H1 (cell line): ENCODE measurements at regions not wholly inside any gene's neighbourhood (a gene's known extent, or its start where the extent isn't known, plus 50 kb on each side); places are given as distances from the start of the nearest gene placed in this dataset.

Source experiments
- CTCF ChIA-PET: fragments of 300-600 bp; sonication (Branson Sonifier 250); formaldehyde crosslinking; loops from one replicate; lab custom pipeline; 2021; ENCODE audit not compliant: partially characterized antibody; lab: Charles Lee
- POLR2A ChIA-PET: fragments of 300-600 bp; sonication (Branson Sonifier 250); formaldehyde crosslinking; loops from one replicate; lab custom pipeline; 2021; ENCODE audit warnings: inconsistent platforms; ENCODE audit not compliant: partially characterized antibody; lab: Charles Lee
- DNase-seq, 2 experiments: peaks; one replicate each; pipeline versions ENCODE4 v3.0.0 to v3.0.0-alpha.2; 2010 to 2022; ENCODE audit warnings: low spot score in 2 of 2, low read depth in 1 of 2, mixed read lengths in 1 of 2
- FAIRE-seq: peaks from 2 replicates; lab custom pipeline; 2011; peaks lifted over from hg19 to GRCh38; lab: Jason Lieb, UNC
- H2AFZ ChIP-seq: 2 replicates; pipeline ENCODE4 v1.8.1; 2012; ENCODE audit warnings: low read length, inconsistent platforms
- H2AK5ac ChIP-seq: 2 replicates; pipeline ENCODE4 v1.6.1; 2013; ENCODE audit warnings: low read depth, low read length
- H2BK120ac ChIP-seq: replicated peaks from 2 replicates; pipeline ENCODE3; 2013; ENCODE audit warnings: low read depth, low read length, inconsistent platforms
- H2BK12ac ChIP-seq: 2 replicates; pipeline ENCODE4 v1.6.1; 2013; ENCODE audit warnings: low read depth, low read length
- H2BK15ac ChIP-seq: 2 replicates; pipeline ENCODE4 v1.6.1; 2013; ENCODE audit warnings: low read length
- H2BK20ac ChIP-seq: 2 replicates; pipeline ENCODE4 v1.6.1; 2013; ENCODE audit warnings: low read length
- H2BK5ac ChIP-seq: 2 replicates; pipeline ENCODE4 v1.6.1; 2013; ENCODE audit warnings: low read depth, low read length
- H3K14ac ChIP-seq: 2 replicates; pipeline ENCODE4 v1.6.1; 2013; ENCODE audit warnings: inconsistent platforms; ENCODE audit not compliant: insufficient read length
- H3K18ac ChIP-seq: 2 replicates; pipeline ENCODE4 v1.6.1; 2013; ENCODE audit warnings: low read length; ENCODE audit errors: extremely low read depth
- H3K23ac ChIP-seq: 2 replicates; pipeline ENCODE4 v1.6.1; 2013; ENCODE audit warnings: inconsistent platforms; ENCODE audit not compliant: insufficient read length
- H3K23me2 ChIP-seq: 2 replicates; pipeline ENCODE4 v1.6.1; 2013; ENCODE audit warnings: low read depth, low read length
- H3K27ac ChIP-seq: 2 replicates; pipeline ENCODE4 v1.6.1; 2011; ENCODE audit warnings: low read depth, low read length, inconsistent platforms
- H3K27me3 ChIP-seq, 4 experiments: replicated peaks in 1 of 4; 1 replicate in 1 of 4; 2 replicates in 3 of 4; pipeline versions ENCODE4 v1.6.1 to v1.8.1; 2011 to 2013; ENCODE audit warnings: low read length in 3 of 4, mild to moderate bottlenecking in 3 of 4, inconsistent platforms in 2 of 4, mixed read lengths in 2 of 4, moderate library complexity in 1 of 4; ENCODE audit not compliant: control insufficient read depth in 3 of 4, insufficient read depth in 3 of 4; ENCODE audit errors: extremely low read depth in 1 of 4
- H3K36me3 ChIP-seq, 4 experiments: 2 replicates each; pipeline versions ENCODE4 v1.6.1 to v1.8.1; 2011 to 2013; ENCODE audit warnings: mild to moderate bottlenecking in 4 of 4, low read length in 3 of 4, moderate library complexity in 2 of 4, control low read depth in 1 of 4, inconsistent platforms in 1 of 4; ENCODE audit not compliant: insufficient read depth in 4 of 4, control insufficient read depth in 2 of 4
- H3K4ac ChIP-seq: replicated peaks from 2 replicates; pipeline ENCODE3; 2013; ENCODE audit warnings: low read length, low read depth, mixed read lengths, inconsistent platforms; ENCODE audit not compliant: insufficient read length
- H3K4me1 ChIP-seq, 4 experiments: replicated peaks in 1 of 4; 1 replicate in 1 of 4; 2 replicates in 3 of 4; pipeline versions ENCODE4 v1.6.1 to v1.8.1; 2011 to 2013; ENCODE audit warnings: low read length in 3 of 4, inconsistent platforms in 2 of 4, mixed read lengths in 1 of 4; ENCODE audit not compliant: insufficient read depth in 4 of 4, control insufficient read depth in 3 of 4
- H3K4me2 ChIP-seq, 2 experiments: 2 replicates each; pipeline versions ENCODE4 v1.6.1 to v1.8.1; 2011 to 2013; ENCODE audit warnings: low read depth in 2 of 2, low read length in 2 of 2, control low read depth in 1 of 2, inconsistent platforms in 1 of 2, mild to moderate bottlenecking in 1 of 2; ENCODE audit not compliant: insufficient read depth in 1 of 2
- H3K4me3 ChIP-seq, 4 experiments: fragments of 200-600, 300-600 bp in 1 of 4; sonication (generic), shearing (Covaris generic), sonication (Bioruptor Twin) in 1 of 4; 2 replicates each; pipeline versions ENCODE4 v1.5.1 to v1.8.1; 2011 to 2016; ENCODE audit warnings: low read length in 4 of 4, low read depth in 3 of 4, control low read depth in 2 of 4, inconsistent platforms in 2 of 4, mild to moderate bottlenecking in 2 of 4, mixed read lengths in 1 of 4, moderate library complexity in 1 of 4; ENCODE audit not compliant: insufficient read depth in 2 of 4; ENCODE audit errors: extremely low read depth in 1 of 4
- H3K56ac ChIP-seq: replicated peaks from 2 replicates; pipeline ENCODE3; 2013; ENCODE audit warnings: low read depth, mild to moderate bottlenecking, mixed read lengths, low read length, inconsistent platforms; ENCODE audit not compliant: insufficient read length
- H3K79me1 ChIP-seq: 2 replicates; pipeline ENCODE4 v1.6.1; 2013; ENCODE audit warnings: low read depth, low read length, control low read depth
- H3K79me2 ChIP-seq, 2 experiments: 2 replicates each; pipeline versions ENCODE4 v1.6.1 to v1.8.1; 2012 to 2013; ENCODE audit warnings: low read length in 2 of 2, mild to moderate bottlenecking in 2 of 2, inconsistent platforms in 1 of 2; ENCODE audit not compliant: insufficient read depth in 2 of 2, control insufficient read depth in 1 of 2
- H3K9ac ChIP-seq, 4 experiments: replicated peaks in 1 of 4; 1 replicate in 1 of 4; 2 replicates in 3 of 4; pipeline versions ENCODE4 v1.6.1 to v1.8.1; 2011 to 2013; ENCODE audit warnings: low read depth in 3 of 4, low read length in 3 of 4, control low read depth in 2 of 4, mild to moderate bottlenecking in 2 of 4, moderate library complexity in 2 of 4, inconsistent platforms in 1 of 4; ENCODE audit errors: extremely low read depth in 1 of 4
- H3K9me3 ChIP-seq, 2 experiments: 2 replicates each; pipeline versions ENCODE4 v1.6.1 to v1.8.1; 2012 to 2013; ENCODE audit warnings: mild to moderate bottlenecking in 2 of 2, moderate library complexity in 2 of 2, control low read depth in 1 of 2, inconsistent platforms in 1 of 2, low read depth in 1 of 2, low read length in 1 of 2, mixed read lengths in 1 of 2; ENCODE audit not compliant: insufficient read depth in 2 of 2
- H4K20me1 ChIP-seq, 2 experiments: replicated peaks in 1 of 2; 2 replicates each; pipeline versions ENCODE3 to v1.8.1; 2011 to 2013; ENCODE audit warnings: inconsistent platforms in 2 of 2, low read length in 2 of 2, mild to moderate bottlenecking in 1 of 2; ENCODE audit not compliant: insufficient read depth in 2 of 2, control insufficient read depth in 1 of 2
- H4K5ac ChIP-seq: 2 replicates; pipeline ENCODE4 v1.6.1; 2013; ENCODE audit warnings: low read length, low read depth, mixed read lengths, inconsistent platforms; ENCODE audit not compliant: insufficient read length
- H4K8ac ChIP-seq: 2 replicates; pipeline ENCODE4 v1.8.0; 2013; ENCODE audit warnings: mild to moderate bottlenecking, moderate library complexity, low read length, inconsistent platforms; ENCODE audit not compliant: insufficient read depth; ENCODE audit errors: extremely low read depth
- H4K91ac ChIP-seq: replicated peaks from 2 replicates; pipeline ENCODE3; 2013; ENCODE audit warnings: low read length, mixed read lengths, inconsistent platforms; ENCODE audit not compliant: insufficient read length
- PHF8 ChIP-seq: fragments of 200-600 bp; sonication (generic); conservative IDR thresholded peaks from 2 replicates; pipeline ENCODE4 v1.7.1; 2012; ENCODE audit warnings: low read depth, mild to moderate bottlenecking, inconsistent platforms, low read length, moderate library complexity
- WGBS, 2 experiments: shearing (Covaris generic) in 1 of 2; methylation state at CpG; one replicate each; pipeline versions ENCODE4 v1.1.6 to v1.1.7; 2013 to 2015; ENCODE audit warnings: low lambda C conversion rate in 2 of 2, mixed read lengths in 2 of 2, inconsistent platforms in 1 of 2, low coverage in 1 of 2, missing lambda C conversion rate in 1 of 2; ENCODE audit not compliant: insufficient replicate concordance in 2 of 2, insufficient coverage in 1 of 2, insufficient read length in 1 of 2; ENCODE audit errors: extremely low coverage in 1 of 2, missing lambda C conversion rate in 1 of 2; 5-methylcytosine and 5-hydroxymethylcytosine counted together
- TF ChIP-seq, protein P1 (sequence below), 3 experiments: IDR thresholded peaks; 1 replicate in 2 of 3; 2 replicates in 1 of 3; pipeline versions ENCODE4 v1.5.1 to v1.6.1; 2011; ENCODE audit warnings: low read length in 3 of 3, mild to moderate bottlenecking in 3 of 3, inconsistent platforms in 2 of 3, low read depth in 1 of 3, moderate library complexity in 1 of 3; ENCODE audit not compliant: insufficient read depth in 1 of 3; ENCODE audit errors: control extremely low read depth in 1 of 3

DNA sequence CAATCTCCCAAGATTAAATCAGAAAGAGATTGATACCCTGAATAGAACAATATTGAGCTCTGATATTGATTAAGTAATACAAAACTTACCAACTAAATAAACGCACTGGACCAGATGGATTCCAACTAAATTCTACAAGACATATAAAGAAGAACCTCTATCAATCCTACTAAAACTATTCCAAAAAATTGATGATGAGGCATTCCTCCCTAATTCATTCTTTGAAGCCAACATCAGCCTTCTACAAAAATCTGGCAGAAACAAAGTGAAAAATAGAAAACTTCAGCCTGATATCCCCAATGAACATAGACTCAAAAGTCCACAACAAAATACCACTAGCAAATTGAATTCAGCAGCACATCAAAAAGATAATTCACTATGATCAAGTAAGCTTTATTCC is 695.5 kb downstream of the NYAP2 start:
- no peak overlapping the region for H3K18ac ChIP-seq
- no peaks in the 10 kb centered on the region for H3K79me1 ChIP-seq
- H4K5ac ChIP-seq, result no peak overlapping the region
- H3K4me1 ChIP-seq, result no peaks in the 10 kb centered on the region
- H3K79me2 ChIP-seq, result no peaks in the 10 kb centered on the region
- H2BK120ac ChIP-seq, result no peak overlapping the region
- no peak overlapping the region for H3K23ac ChIP-seq
- H2BK20ac ChIP-seq, result no peak overlapping the region
- H2AFZ ChIP-seq, result no peak overlapping the region
- H3K56ac ChIP-seq, result no peak overlapping the region
- H2BK5ac ChIP-seq, result no peak overlapping the region
- no peak overlapping the region for H3K9ac ChIP-seq
- H2BK12ac ChIP-seq, result no peak overlapping the region
- TF ChIP-seq, protein P1, sequence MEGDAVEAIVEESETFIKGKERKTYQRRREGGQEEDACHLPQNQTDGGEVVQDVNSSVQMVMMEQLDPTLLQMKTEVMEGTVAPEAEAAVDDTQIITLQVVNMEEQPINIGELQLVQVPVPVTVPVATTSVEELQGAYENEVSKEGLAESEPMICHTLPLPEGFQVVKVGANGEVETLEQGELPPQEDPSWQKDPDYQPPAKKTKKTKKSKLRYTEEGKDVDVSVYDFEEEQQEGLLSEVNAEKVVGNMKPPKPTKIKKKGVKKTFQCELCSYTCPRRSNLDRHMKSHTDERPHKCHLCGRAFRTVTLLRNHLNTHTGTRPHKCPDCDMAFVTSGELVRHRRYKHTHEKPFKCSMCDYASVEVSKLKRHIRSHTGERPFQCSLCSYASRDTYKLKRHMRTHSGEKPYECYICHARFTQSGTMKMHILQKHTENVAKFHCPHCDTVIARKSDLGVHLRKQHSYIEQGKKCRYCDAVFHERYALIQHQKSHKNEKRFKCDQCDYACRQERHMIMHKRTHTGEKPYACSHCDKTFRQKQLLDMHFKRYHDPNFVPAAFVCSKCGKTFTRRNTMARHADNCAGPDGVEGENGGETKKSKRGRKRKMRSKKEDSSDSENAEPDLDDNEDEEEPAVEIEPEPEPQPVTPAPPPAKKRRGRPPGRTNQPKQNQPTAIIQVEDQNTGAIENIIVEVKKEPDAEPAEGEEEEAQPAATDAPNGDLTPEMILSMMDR (IDR thresholded peaks at IDR 0.05; ENCODE audit: control extremely low read depth in 1 of 3, insufficient read depth in 1 of 3, low read depth in 1 of 3, low read length in 3 of 3), result no peak
- TF ChIP-seq PHF8, result no peak
- no peak overlapping the region for H4K8ac ChIP-seq
- DNase-seq (no peak), FAIRE-seq (no peak)
- no peak overlapping the region for H2BK15ac ChIP-seq
- 0 out of 4 replicates have a peak, but pooled peaks cover 0 to 4% of the 10 kb centered on the region in 2 experiments for H3K9me3 ChIP-seq
- POLR2A ChIA-PET, result no interaction called here
- no peaks in the 10 kb centered on the region for H4K20me1 ChIP-seq
- no peaks in the 10 kb centered on the region for H3K27me3 ChIP-seq
- no peak overlapping the region for H3K14ac ChIP-seq
- CTCF ChIA-PET, result no interaction called here
- H3K4me3 ChIP-seq, result no peak overlapping the region
- no peaks in the 10 kb centered on the region for H3K23me2 ChIP-seq
- H3K27ac ChIP-seq, result no peak overlapping the region
- no peak overlapping the region for H3K4ac ChIP-seq
- H3K36me3 ChIP-seq, result no peaks in the 10 kb centered on the region
- no peak overlapping the region for H3K4me2 ChIP-seq
- no peak overlapping the region for H4K91ac ChIP-seq
- 94% methylated on average over 1 of the region's 1 CpG; no CpG with 5 or more reads in 1 of the 2 experiments for WGBS, 2 experiments
- H2AK5ac ChIP-seq, result no peak overlapping the region
